Uterus (tissue), 3 donors: ENCODE measurements at regions not wholly inside any gene's neighbourhood (a gene's known extent, or its start where the extent isn't known, plus 50 kb on each side); places are given as distances from the start of the nearest gene placed in this dataset.

ENCODE experiments used
- DNase-seq, 2 donors: peaks; one replicate each; pipeline ENCODE4 v3.0.0-alpha.2; 2019 to 2020
- H3K27ac ChIP-seq, 2 donors: fragments of 200-600 bp; sonication (generic); 1 replicate in 1 of 2; 2 replicates in 1 of 2; pipeline ENCODE4 v1.5.1; 2016 to 2018
- H3K27me3 ChIP-seq, 2 donors: fragments of 200-600 bp; sonication (generic); one replicate each; pipeline ENCODE4 v1.5.1; 2018 to 2019; ENCODE audit warnings: control low read depth in 1 of 2
- H3K36me3 ChIP-seq, 2 donors: fragments of 200-600 bp; sonication (generic); one replicate each; pipeline ENCODE4 v1.5.1; 2019; ENCODE audit warnings: control low read depth in 1 of 2
- H3K4me1 ChIP-seq, 2 donors: fragments of 200-600 bp; sonication (generic); one replicate each; pipeline ENCODE4 v1.5.1; 2018 to 2019; ENCODE audit warnings: control low read depth in 1 of 2
- H3K4me3 ChIP-seq, 2 donors: fragments of 200-600 bp; sonication (generic); 1 replicate in 1 of 2; 2 replicates in 1 of 2; pipeline ENCODE4 v1.5.1; 2018 to 2019; ENCODE audit warnings: mild to moderate bottlenecking in 1 of 2
- H3K9me3 ChIP-seq, 2 donors: fragments of 200-600 bp; sonication (generic); one replicate each; pipeline ENCODE4 v1.5.1; 2019; ENCODE audit warnings: control low read depth in 1 of 2
- CTCF ChIP-seq, 4 experiments: fragments of 200-600 bp in 2 of 4; fragments of 450-650 bp in 2 of 4; sonication (generic) in 2 of 4; IDR thresholded peaks; one replicate each; pipeline ENCODE4 v1.5.1; 2016 to 2019; ENCODE audit warnings: antibody characterized with exemption in 4 of 4, mild to moderate bottlenecking in 2 of 4, moderate library complexity in 1 of 4
- POLR2A ChIP-seq, 2 donors: fragments of 450-650 bp; IDR thresholded peaks; one replicate each; pipeline ENCODE4 v1.6.1; 2016; ENCODE audit warnings: antibody characterized with exemption in 2 of 2, mild to moderate bottlenecking in 1 of 2, moderate library complexity in 1 of 2
- intact Hi-C: fragments of 100-400 bp; cut with DNase I; formaldehyde crosslinking; loops from one replicate; pipeline ENCODE4 v1.15.1; 2023; ENCODE audit warnings: low total_unique reads
- donor health status: DM: yes; HTN: yes; CAD: no.

- intact Hi-C loops = no loop called here
- TF ChIP-seq CTCF (IDR thresholded peaks at IDR 0.05) (no peak), POLR2A (IDR thresholded peaks at IDR 0.05) (no peak)
- Histone ChIP-seq H3K9me3 (no peaks in the 10 kb centered on the region), H3K27ac (no peak overlapping the region), H3K36me3 (no peaks in the 10 kb centered on the region), H3K4me3 (no peak overlapping the region), H3K4me1 (no peaks in the 10 kb centered on the region), H3K27me3 (no peaks in the 10 kb centered on the region)
- DNase-seq = no peak
These were observed 410.2 kb downstream of the PRR16 start for GRCh38 chr5:120874081-120874862.

DNA sequence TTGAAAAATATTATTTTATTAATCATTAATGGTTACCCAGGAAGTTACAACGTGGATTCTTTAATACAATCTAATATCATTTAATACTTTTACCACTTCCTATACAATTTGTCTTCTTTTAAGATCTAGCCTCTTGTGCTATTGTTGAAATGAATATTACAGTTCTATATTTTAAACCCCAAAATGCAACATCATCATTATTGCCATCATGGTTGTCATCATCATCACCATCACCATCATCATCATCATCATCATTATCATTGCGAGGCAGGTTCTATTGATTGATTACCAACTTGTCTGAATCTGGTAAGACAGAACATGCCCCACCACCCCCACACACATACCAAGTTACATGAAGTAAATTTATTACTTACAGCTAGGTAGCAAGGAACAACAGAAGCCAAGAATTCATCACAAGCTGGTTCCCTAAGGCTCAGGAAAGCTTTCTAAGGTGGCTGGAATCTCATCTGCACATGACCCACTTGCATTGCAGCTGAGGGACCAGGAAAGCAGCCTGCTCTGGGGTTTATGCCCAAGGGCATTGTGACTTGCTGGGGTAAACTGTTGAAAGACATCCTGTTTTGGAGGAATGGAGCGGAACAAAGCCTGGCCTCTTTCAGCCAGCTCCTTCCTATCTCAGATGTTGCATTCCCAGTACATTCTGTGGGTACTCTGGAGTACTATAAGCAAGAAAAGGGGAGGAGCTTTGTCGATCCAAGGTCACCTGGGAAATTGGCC, 418.1 kb downstream of the PRR16 start:
- Histone ChIP-seq H3K9me3 (no peaks in the 10 kb centered on the region), H3K4me1 (no peaks in the 10 kb centered on the region), H3K27me3 (no peaks in the 10 kb centered on the region), H3K36me3 (no peaks in the 10 kb centered on the region), H3K27ac (no peak overlapping the region), H3K4me3 (no peak overlapping the region)
- TF ChIP-seq CTCF (IDR thresholded peaks at IDR 0.05) (no peak), POLR2A (IDR thresholded peaks at IDR 0.05) (no peak)
- intact Hi-C loops = no loop called here
- no peak for DNase-seq

DNA sequence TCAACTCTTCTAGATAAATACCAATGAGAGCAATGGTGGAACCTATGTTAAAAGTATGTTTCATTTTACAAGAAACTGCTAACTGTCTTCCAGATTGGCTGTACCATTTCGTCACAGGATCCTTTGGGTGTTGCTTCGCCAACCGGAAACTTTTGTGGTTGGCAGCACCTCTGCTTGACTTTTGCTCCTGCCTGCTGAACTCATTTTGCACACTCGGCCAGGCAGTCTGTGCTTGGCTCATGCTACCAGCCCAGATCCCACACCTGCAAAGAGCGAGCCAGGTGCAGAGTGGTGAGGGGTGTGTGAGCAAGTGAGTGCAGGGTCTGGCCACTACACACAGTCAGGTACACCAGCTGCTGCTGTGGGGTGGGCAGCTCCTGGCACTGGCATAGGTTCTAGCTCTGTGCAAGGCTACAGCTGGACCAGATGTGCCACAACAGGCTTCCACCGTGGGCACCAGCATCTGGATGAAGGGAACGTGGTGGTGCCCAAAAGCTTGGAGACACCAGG, 422.3 kb downstream of the PRR16 start:
- TF ChIP-seq POLR2A (IDR thresholded peaks at IDR 0.05) (no peak), CTCF (IDR thresholded peaks at IDR 0.05) (no peak)

DNA sequence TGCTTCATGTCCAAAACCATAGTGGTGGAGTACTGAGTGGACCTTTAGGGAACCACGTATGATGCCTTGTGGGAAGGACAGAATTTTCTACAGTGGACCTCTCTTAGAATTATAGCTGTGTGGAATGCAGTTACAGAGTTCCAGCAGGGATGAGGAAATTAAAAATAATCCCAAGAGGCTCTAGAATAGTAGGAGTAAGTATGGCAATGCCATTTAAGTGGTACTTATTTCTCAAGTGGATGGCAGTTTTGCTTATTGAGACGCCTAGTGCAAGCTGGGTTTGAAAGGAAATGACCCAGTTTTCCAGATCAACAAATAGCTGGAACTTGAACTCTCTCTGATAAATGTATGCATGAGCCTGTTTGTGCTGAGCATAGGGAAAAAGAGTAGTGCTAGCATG, 431.6 kb downstream of the PRR16 start:
- intact Hi-C loops = no loop called here
- no peaks in the 10 kb centered on the region for H3K36me3 ChIP-seq

More for the DNA sequence above, 422.3 kb downstream of the PRR16 start:
- no peak for DNase-seq
- Histone ChIP-seq H3K9me3 (no peaks in the 10 kb centered on the region), H3K4me1 (no peaks in the 10 kb centered on the region), H3K27ac (no peak overlapping the region), H3K36me3 (no peaks in the 10 kb centered on the region), H3K4me3 (no peak overlapping the region), H3K27me3 (no peaks in the 10 kb centered on the region)
- intact Hi-C loops = no loop called here

More for the DNA sequence above, 431.6 kb downstream of the PRR16 start:
- DNase-seq = no peak
- H3K4me3 ChIP-seq = no peak overlapping the region
- TF ChIP-seq POLR2A (IDR thresholded peaks at IDR 0.05) = no peak
- TF ChIP-seq CTCF (IDR thresholded peaks at IDR 0.05) = no peak
- no peaks in the 10 kb centered on the region for H3K9me3 ChIP-seq
- H3K4me1 ChIP-seq = no peaks in the 10 kb centered on the region
- H3K27me3 ChIP-seq = no peaks in the 10 kb centered on the region
- H3K27ac ChIP-seq = no peak overlapping the region
